Fibroblast of the aortic adventitia (primary cell): ENCODE measurements at regions not wholly inside any gene's neighbourhood (a gene's known extent, or its start where the extent isn't known, plus 50 kb on each side); places are given as distances from the start of the nearest gene placed in this dataset.
"Not testable (repeated sequence)": the region's sequence is repeated elsewhere in the genome, so short reads cannot be mapped to it uniquely, and the experiment has no call there.

Experiments used
- DNase-seq: peaks from one replicate; pipeline ENCODE4 v3.0.0-alpha.2; 2010; ENCODE audit warnings: low read depth
- H3K4me3 ChIP-seq: 2 replicates; pipeline ENCODE4 v1.5.1; 2011; ENCODE audit warnings: low read depth, mild to moderate bottlenecking, control low read depth, low read length, moderate library complexity
- CTCF ChIP-seq: IDR thresholded peaks from 2 replicates; pipeline ENCODE4 v1.5.1; 2011; ENCODE audit warnings: mild to moderate bottlenecking, low read length, control low read depth, inconsistent platforms; ENCODE audit not compliant: insufficient read depth

- DNase-seq, result no peak
- no peak for TF ChIP-seq CTCF
- no peak overlapping the region for H3K4me3 ChIP-seq
Observed at GRCh38 chr15:25243800-25244097, 195.1 kb downstream of the UBE3A start.

DNA sequence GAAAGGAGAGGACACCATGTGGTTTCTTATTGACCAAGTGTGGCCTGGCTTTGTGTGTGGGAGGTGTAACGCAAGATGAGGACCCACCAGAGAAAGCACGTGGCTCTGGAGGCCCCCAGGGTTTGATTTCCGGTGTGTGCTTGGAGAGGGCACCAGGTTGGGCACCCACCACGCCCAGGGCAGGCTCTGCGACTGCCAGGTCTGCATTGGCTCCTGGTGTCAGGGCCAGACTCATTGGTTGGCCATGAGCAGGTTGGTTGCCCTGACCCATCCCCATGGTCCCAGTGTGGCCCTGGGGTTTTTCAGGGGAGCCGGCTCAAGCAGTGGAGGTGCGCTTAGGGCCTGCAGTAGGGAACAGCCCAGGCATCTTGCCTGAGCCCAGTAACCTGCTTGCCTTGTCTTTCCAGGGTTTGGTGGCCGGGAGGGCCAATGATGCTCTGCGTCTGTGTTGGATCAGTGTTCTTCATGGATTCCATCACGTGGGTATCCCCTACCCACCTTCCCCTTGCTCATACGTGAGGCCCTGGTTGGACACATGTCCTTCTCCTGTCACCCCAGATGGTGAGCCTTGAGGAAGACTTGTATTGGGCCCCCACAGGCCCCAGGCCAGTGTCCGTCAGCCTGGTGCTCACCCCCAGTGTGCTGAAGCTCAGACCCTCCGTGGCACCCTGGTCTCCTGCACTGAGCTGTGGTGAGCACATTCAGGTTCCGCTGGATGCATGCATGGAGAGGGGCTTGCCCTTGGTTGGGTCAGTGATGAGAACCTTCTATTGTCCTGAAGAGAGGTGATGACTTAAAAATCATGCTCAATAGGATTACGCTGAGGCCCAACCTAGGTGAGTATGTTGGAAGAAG is 193.9 kb downstream of the UBE3A start:
- no peak for DNase-seq
- no peak for TF ChIP-seq CTCF
- no peak overlapping the region for H3K4me3 ChIP-seq

GRCh38 chr15:25245801-25246622 is 192.8 kb downstream of the UBE3A start:
- no peak for TF ChIP-seq CTCF
- no peak for DNase-seq
- no peak overlapping the region for H3K4me3 ChIP-seq

GRCh38 chr15:25246641-25247406 is 192.0 kb downstream of the UBE3A start:
- DNase-seq, result no peak
- H3K4me3 ChIP-seq, result no peak overlapping the region
- no peak for TF ChIP-seq CTCF

DNA sequence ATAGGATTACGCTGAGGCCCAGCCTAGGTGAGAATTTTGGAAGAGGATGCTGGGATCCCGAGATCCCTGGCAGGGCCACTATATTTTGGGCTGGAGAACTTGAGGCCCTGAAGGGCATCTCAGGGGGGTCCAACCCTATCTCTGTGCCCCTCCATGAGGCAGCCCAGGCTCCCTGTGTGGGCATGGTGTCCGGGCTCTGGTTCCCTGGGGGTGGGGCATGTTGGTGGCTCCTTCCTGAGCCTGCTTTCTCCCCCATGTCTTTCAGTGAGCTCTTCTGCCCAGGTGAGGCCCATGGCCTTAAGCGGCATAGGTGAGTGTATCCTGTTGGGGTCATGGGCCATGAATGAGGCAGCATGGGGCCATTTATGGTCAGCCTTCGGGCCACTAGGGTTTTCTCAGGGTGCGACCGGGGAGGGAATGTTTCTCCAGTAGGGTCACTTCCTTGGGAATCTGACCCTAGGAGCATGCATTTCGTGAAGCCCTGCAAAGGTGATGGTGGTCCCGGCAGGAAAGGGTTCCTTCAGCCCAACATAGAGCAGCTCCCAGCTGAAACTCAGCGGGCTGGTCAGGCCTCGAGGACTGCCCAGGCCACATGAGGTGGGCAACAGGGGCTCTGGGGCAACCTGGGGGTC is 191.3 kb downstream of the UBE3A start:
- H3K4me3 ChIP-seq, result no peak overlapping the region
- no peak for DNase-seq
- no peak for TF ChIP-seq CTCF

DNA sequence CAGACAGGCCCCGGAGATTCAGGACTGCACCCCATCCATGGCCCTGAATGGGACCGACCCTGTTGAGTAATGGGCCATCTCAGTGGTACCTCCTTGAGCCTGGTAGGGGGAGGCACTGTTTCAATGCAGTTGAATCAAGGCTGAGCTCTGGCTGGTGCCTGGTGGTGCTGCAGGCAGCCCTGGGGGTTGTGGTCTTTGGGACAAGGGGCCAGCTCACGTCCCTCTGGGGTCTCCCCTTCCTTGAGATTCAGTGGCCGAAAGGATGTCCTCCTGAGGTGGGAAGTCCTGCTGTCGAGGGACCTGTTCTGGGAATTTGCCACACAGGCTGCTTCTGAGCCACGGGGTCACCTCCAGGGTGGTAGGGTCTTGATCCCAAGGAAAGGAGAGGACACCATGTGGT is 190.7 kb downstream of the UBE3A start:
- not testable (repeated sequence) for H3K4me3 ChIP-seq, DNase-seq
